ENCODE measurements at regions not wholly inside any gene's neighbourhood (a gene's known extent, or its start where the extent isn't known, plus 50 kb on each side); places are given as distances from the start of the nearest gene placed in this dataset.

DNA sequence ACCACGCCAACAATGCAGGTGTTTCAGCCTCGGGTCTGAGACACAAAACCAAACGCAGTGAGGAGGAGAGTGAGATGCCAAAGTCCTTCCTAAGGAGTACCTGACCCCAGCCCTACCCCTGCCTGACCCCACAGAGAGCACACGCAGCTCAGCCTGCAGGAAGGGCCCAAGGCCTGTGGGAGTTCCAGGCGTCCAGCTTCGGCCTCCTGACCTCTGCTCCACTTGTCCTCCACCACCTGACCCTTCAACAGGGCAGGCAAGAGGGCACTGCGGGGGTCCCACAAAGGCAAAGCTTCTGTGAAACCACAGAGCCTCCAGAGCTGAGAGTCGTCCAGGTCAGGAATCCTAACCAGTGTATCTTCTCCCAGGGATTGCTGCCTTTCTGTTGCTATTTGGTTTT is 122.0 kb upstream of the PPP2R2D start (continued):
- TF ChIP-seq, protein P1, sequence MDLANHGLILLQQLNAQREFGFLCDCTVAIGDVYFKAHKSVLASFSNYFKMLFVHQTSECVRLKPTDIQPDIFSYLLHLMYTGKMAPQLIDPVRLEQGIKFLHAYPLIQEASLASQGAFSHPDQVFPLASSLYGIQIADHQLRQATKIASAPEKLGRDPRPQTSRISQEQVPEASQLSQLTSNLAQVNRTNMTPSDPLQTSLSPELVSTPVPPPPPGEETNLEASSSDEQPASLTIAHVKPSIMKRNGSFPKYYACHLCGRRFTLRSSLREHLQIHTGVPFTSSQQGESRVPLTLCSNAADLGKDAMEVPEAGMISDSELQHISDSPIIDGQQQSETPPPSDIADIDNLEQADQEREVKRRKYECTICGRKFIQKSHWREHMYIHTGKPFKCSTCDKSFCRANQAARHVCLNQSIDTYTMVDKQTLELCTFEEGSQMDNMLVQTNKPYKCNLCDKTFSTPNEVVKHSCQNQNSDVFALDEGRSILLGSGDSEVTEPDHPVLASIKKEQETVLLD (CRISPR knock-in tag; IDR thresholded peaks at IDR 0.05; ENCODE audit: low read depth): no peak
- TF ChIP-seq, protein P2, sequence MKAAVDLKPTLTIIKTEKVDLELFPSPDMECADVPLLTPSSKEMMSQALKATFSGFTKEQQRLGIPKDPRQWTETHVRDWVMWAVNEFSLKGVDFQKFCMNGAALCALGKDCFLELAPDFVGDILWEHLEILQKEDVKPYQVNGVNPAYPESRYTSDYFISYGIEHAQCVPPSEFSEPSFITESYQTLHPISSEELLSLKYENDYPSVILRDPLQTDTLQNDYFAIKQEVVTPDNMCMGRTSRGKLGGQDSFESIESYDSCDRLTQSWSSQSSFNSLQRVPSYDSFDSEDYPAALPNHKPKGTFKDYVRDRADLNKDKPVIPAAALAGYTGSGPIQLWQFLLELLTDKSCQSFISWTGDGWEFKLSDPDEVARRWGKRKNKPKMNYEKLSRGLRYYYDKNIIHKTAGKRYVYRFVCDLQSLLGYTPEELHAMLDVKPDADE (CRISPR knock-in tag; IDR thresholded peaks at IDR 0.05): no peak
- TF ChIP-seq, protein P3, sequence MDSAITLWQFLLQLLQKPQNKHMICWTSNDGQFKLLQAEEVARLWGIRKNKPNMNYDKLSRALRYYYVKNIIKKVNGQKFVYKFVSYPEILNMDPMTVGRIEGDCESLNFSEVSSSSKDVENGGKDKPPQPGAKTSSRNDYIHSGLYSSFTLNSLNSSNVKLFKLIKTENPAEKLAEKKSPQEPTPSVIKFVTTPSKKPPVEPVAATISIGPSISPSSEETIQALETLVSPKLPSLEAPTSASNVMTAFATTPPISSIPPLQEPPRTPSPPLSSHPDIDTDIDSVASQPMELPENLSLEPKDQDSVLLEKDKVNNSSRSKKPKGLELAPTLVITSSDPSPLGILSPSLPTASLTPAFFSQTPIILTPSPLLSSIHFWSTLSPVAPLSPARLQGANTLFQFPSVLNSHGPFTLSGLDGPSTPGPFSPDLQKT (CRISPR knock-in tag; IDR thresholded peaks at IDR 0.05; ENCODE audit: borderline replicate concordance): no peak
- TF ChIP-seq KDM3A (CRISPR knock-in tag; IDR thresholded peaks at IDR 0.05; ENCODE audit: low read depth) (no peak), SIX4 (CRISPR knock-in tag; IDR thresholded peaks at IDR 0.05) (no peak)

DNA sequence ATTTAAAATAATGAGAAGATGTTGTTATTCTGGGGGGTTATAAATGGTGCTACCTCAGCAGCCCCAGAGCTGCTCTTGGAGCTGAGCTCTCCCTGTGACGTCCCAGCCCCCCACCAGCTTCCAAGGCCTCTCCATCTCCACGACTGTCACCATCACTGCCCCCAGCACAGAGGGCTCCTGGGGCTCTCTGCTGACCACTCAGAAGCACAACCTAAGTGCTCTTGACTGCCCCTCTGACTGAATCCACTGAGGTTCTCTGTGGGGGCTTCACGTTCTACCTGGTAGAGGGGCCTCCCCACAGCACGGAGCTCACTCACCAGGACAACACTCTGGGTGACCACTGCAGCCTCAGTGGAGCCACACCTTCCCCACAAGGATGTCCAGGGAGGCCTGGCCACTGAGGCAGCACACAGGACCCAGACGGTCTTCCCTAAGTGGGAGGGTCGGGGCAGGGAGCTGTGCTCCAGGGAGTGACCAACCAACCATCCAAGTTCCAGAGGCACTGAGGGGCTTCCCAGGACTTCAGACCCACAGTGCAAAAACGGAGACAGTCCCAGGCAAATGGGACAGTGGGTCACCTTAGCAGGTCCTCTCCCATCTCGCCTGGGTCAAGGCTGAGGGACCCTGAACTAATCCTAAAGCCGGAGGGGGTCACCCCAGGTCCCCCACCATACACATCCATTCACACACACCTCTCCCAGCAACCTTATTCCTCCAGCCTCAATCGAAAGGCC is 121.0 kb upstream of the PPP2R2D start:
- POLR2A ChIA-PET: no interaction called here
- no peak overlapping the region for H3K9ac ChIP-seq (ENCODE audit: insufficient read depth, low read depth, low read length)
- no TSS peak for BruUV-seq (replicated peaks)
- no peak overlapping the region for H2AFZ ChIP-seq (ENCODE audit: low read length)
- DNase-seq (ENCODE audit: low spot score): no peak
- in situ Hi-C loops (cut with HindIII; ENCODE audit: extremely low pct_ligation_motif_present, low pct_unique_long_range_greater_than_20kb) (loop anchor here (10.0 kb wide), 1 partner anchor 325 kb away; no protein-coding TSS in a partner anchor), intact Hi-C loops (cut with micrococcal nuclease; ENCODE audit: unreplicated experiment) (no loop called here)
- no peaks in the 10 kb centered on the region; a peak in 1 of 5 replicates for H3K27me3 ChIP-seq (ENCODE audit: control insufficient read depth in 1 of 2, insufficient read depth in 2 of 2, low read length in 2 of 2)
- WGBS (ENCODE audit: low lambda C conversion rate): 0% methylated on average over 5 of the region's 10 CpGs
- no peak overlapping the region for H3K4me3 ChIP-seq (replicated peaks in 1 of 3; ENCODE audit: insufficient read depth in 1 of 3, low read depth in 2 of 3, low read length in 3 of 3)
- no peaks in the 10 kb centered on the region for H3K36me3 ChIP-seq (replicated peaks in 1 of 2; ENCODE audit: control insufficient read depth in 1 of 2, insufficient read depth in 2 of 2, low read length in 2 of 2)
- H3K79me2 ChIP-seq (ENCODE audit: insufficient read depth, low read length): no peaks in the 10 kb centered on the region
- H3K27ac ChIP-seq (ENCODE audit: extremely low read length, insufficient read depth, low read length): no peak overlapping the region
- CTCF ChIA-PET (ENCODE audit: low intra/inter-chr PET ratio, low total read pairs): no interaction called here
- H3K4me1 ChIP-seq (ENCODE audit: insufficient read depth, low read length): no peaks in the 10 kb centered on the region
- no peaks in the 10 kb centered on the region for H4K20me1 ChIP-seq (ENCODE audit: insufficient read depth, low read length)
- no peak for ATAC-seq
- H3K4me2 ChIP-seq (ENCODE audit: low read depth, low read length): no peak overlapping the region
- peaks cover 38% of the 10 kb centered on the region for H3K9me3 ChIP-seq (ENCODE audit: low read length)
- FAIRE-seq: no peak
- TF ChIP-seq, protein P4, sequence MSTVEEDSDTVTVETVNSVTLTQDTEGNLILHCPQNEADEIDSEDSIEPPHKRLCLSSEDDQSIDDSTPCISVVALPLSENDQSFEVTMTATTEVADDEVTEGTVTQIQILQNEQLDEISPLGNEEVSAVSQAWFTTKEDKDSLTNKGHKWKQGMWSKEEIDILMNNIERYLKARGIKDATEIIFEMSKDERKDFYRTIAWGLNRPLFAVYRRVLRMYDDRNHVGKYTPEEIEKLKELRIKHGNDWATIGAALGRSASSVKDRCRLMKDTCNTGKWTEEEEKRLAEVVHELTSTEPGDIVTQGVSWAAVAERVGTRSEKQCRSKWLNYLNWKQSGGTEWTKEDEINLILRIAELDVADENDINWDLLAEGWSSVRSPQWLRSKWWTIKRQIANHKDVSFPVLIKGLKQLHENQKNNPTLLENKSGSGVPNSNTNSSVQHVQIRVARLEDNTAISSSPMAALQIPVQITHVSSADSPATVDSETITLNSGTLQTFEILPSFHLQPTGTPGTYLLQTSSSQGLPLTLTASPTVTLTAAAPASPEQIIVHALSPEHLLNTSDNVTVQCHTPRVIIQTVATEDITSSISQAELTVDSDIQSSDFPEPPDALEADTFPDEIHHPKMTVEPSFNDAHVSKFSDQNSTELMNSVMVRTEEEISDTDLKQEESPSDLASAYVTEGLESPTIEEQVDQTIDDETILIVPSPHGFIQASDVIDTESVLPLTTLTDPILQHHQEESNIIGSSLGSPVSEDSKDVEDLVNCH (CRISPR knock-in tag; IDR thresholded peaks at IDR 0.05): no peak
- TF ChIP-seq PCBP1 (IDR thresholded peaks at IDR 0.05; ENCODE audit: borderline replicate concordance, low read depth, low read length) (no peak), ZNF788 (CRISPR knock-in tag; IDR thresholded peaks at IDR 0.05; ENCODE audit: borderline replicate concordance) (no peak), ZNF317 (CRISPR knock-in tag; IDR thresholded peaks at IDR 0.05) (no peak), SYNCRIP (IDR thresholded peaks at IDR 0.05; ENCODE audit: insufficient read depth, low read depth, low read length) (no peak), ZFY (CRISPR knock-in tag; IDR thresholded peaks at IDR 0.05) (no peak), ZBTB1 (CRISPR knock-in tag; IDR thresholded peaks at IDR 0.05; ENCODE audit: borderline replicate concordance) (no peak), TP53 (CRISPR knock-in tag; conservative IDR thresholded peaks at IDR 0.05) (no peak), ZNF615 (CRISPR knock-in tag; IDR thresholded peaks at IDR 0.05; ENCODE audit: borderline replicate concordance) (no peak), MIXL1 (CRISPR knock-in tag; IDR thresholded peaks at IDR 0.05) (no peak), MTA3 (CRISPR knock-in tag; IDR thresholded peaks at IDR 0.05) (no peak)
- TF ChIP-seq, protein P5, sequence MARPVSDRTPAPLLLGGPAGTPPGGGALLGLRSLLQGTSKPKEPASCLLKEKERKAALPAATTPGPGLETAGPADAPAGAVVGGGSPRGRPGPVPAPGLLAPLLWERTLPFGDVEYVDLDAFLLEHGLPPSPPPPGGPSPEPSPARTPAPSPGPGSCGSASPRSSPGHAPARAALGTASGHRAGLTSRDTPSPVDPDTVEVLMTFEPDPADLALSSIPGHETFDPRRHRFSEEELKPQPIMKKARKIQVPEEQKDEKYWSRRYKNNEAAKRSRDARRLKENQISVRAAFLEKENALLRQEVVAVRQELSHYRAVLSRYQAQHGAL (CRISPR knock-in tag; IDR thresholded peaks at IDR 0.05; ENCODE audit: not compliant biosample characterization): no peak
